ENCODE measurements at regions not wholly inside any gene's neighbourhood (a gene's known extent, or its start where the extent isn't known, plus 50 kb on each side); places are given as distances from the start of the nearest gene placed in this dataset.

GRCh38 chr1:222920169-222920568, 105.3 kb downstream of the DISP1 start:
- H3K4me3 ChIP-seq (ENCODE audit: low read depth, low read length) = no peak overlapping the region
- DNase-seq = no peak
- no peak overlapping the region for H3K27ac ChIP-seq
- no peaks in the 10 kb centered on the region for H3K36me3 ChIP-seq
- H3K27me3 ChIP-seq (ENCODE audit: insufficient read depth, low read depth, severe bottlenecking) = no peaks in the 10 kb centered on the region
- no peak for TF ChIP-seq CTCF (IDR thresholded peaks at IDR 0.05; ENCODE audit: low read depth, low read length)
- H3K9me3 ChIP-seq (ENCODE audit: severe bottlenecking) = no peaks in the 10 kb centered on the region

- Histone ChIP-seq H3K9me3 (ENCODE audit: severe bottlenecking) (no peaks in the 10 kb centered on the region), H3K27ac (no peak overlapping the region), H3K4me3 (ENCODE audit: low read depth, low read length) (no peak overlapping the region), H3K36me3 (no peaks in the 10 kb centered on the region), H3K27me3 (ENCODE audit: insufficient read depth, low read depth, severe bottlenecking) (no peaks in the 10 kb centered on the region)
- DNase-seq = no peak
- TF ChIP-seq CTCF (IDR thresholded peaks at IDR 0.05; ENCODE audit: low read depth, low read length) = no peak
Observed at GRCh38 chr1:222921945-222922344, 107.1 kb downstream of the DISP1 start.

GRCh38 chr1:222923506-222923905, 108.7 kb downstream of the DISP1 start:
- no peak for TF ChIP-seq CTCF (IDR thresholded peaks at IDR 0.05; ENCODE audit: low read depth, low read length)
- Histone ChIP-seq H3K27me3 (ENCODE audit: insufficient read depth, low read depth, severe bottlenecking) (no peaks in the 10 kb centered on the region), H3K9me3 (ENCODE audit: severe bottlenecking) (no peaks in the 10 kb centered on the region), H3K4me3 (ENCODE audit: low read depth, low read length) (no peak overlapping the region), H3K27ac (no peak overlapping the region), H3K36me3 (no peaks in the 10 kb centered on the region)
- no peak for DNase-seq

- no peak for TF ChIP-seq CTCF (IDR thresholded peaks at IDR 0.05; ENCODE audit: low read depth, low read length)
- DNase-seq = no peak
- no peak overlapping the region for H3K27ac ChIP-seq
Observed at GRCh38 chr1:222924136-222924706, 109.4 kb downstream of the DISP1 start.

GRCh38 chr1:222926566-222926965, 111.7 kb downstream of the DISP1 start:
- DNase-seq = no peak
- Histone ChIP-seq H3K27me3 (ENCODE audit: insufficient read depth, low read depth, severe bottlenecking) (no peaks in the 10 kb centered on the region), H3K9me3 (ENCODE audit: severe bottlenecking) (no peaks in the 10 kb centered on the region), H3K4me3 (ENCODE audit: low read depth, low read length) (no peak overlapping the region), H3K36me3 (no peaks in the 10 kb centered on the region), H3K27ac (no peak overlapping the region)
- TF ChIP-seq CTCF (IDR thresholded peaks at IDR 0.05; ENCODE audit: low read depth, low read length) = no peak

More at GRCh38 chr1:222924136-222924706, 109.4 kb downstream of the DISP1 start:
- no peak overlapping the region for H3K4me3 ChIP-seq (ENCODE audit: low read depth, low read length)
- no peaks in the 10 kb centered on the region for H3K27me3 ChIP-seq (ENCODE audit: insufficient read depth, low read depth, severe bottlenecking)
- H3K9me3 ChIP-seq (ENCODE audit: severe bottlenecking) = no peaks in the 10 kb centered on the region
- no peaks in the 10 kb centered on the region for H3K36me3 ChIP-seq

- Histone ChIP-seq H3K4me3 (ENCODE audit: low read depth, low read length) (no peak overlapping the region), H3K9me3 (ENCODE audit: severe bottlenecking) (no peaks in the 10 kb centered on the region), H3K27ac (no peak overlapping the region), H3K36me3 (no peaks in the 10 kb centered on the region), H3K27me3 (ENCODE audit: insufficient read depth, low read depth, severe bottlenecking) (no peaks in the 10 kb centered on the region)
- no peak for DNase-seq
- TF ChIP-seq CTCF (IDR thresholded peaks at IDR 0.05; ENCODE audit: low read depth, low read length) = no peak
Observed at GRCh38 chr1:222927031-222927430, 112.2 kb downstream of the DISP1 start.

Measured in WERI-Rb-1 (cell line).